PFSK-1 (cell line): ENCODE measurements at regions not wholly inside any gene's neighbourhood (a gene's known extent, or its start where the extent isn't known, plus 50 kb on each side); places are given as distances from the start of the nearest gene placed in this dataset.

Source experiments
- POLR2AphosphoS5 ChIP-seq: IDR thresholded peaks from 2 replicates; pipeline ENCODE4 v1.6.1; 2012; ENCODE audit warnings: low read depth, mild to moderate bottlenecking, control low read depth, low read length, moderate library complexity
- TAF1 ChIP-seq: IDR thresholded peaks from 2 replicates; pipeline ENCODE4 v1.6.1; 2012; ENCODE audit warnings: low read length, control low read depth, borderline replicate concordance; ENCODE audit not compliant: insufficient read depth

- TF ChIP-seq POLR2AphosphoS5 (no peak), TAF1 (no peak)
These were observed 837.0 kb downstream of the PDHA2 start for GRCh38 chr4:96676754-96677435.
